HepG2 (cell line): ENCODE measurements at regions not wholly inside any gene's neighbourhood (a gene's known extent, or its start where the extent isn't known, plus 50 kb on each side); places are given as distances from the start of the nearest gene placed in this dataset.
A peak's percentile ranks its signal among the peaks of the same experiment; 100 is the strongest.

Experiments used
- ATAC-seq: fragments of 200-7000 bp; cut with Tn5 transposase; 3 replicates; pipeline ENCODE4 v1.9.1; 2020; ENCODE audit warnings: mild to moderate bottlenecking, moderate library complexity
- BruUV-seq: library from RNA; stranded (reverse); fragments of 400-500 nt; replicated peaks from 2 replicates; lab custom pipeline; 2021; lab: Mats Ljungman, UMichigan
- CTCF ChIA-PET: fragments of 300-600 bp; formaldehyde crosslinking; extraction: SDS; loops from one replicate; lab custom pipeline; 2021; ENCODE audit warnings: low total read pairs, inconsistent platforms, low intra/inter-chr PET ratio; lab: Yijun Ruan, JAX
- POLR2A ChIA-PET: fragments of 350-600 bp; sonication (Branson Sonifier 250); formaldehyde crosslinking; loops from one replicate; lab custom pipeline; 2020; ENCODE audit warnings: antibody characterized with exemption, inconsistent platforms; lab: Yijun Ruan, JAX
- DNase-seq: peaks from one replicate; pipeline ENCODE4 v3.0.0-alpha.2; 2015; ENCODE audit warnings: low spot score
- FAIRE-seq: peaks from 3 replicates; lab custom pipeline; 2011; peaks lifted over from hg19 to GRCh38; lab: Jason Lieb, UNC
- H2AFZ ChIP-seq: one replicate; pipeline ENCODE4 v1.6.1; 2011; ENCODE audit warnings: low read length, inconsistent platforms
- H3K27ac ChIP-seq: fragments of 300-600 bp; 3 replicates; pipeline ENCODE4 v1.8.0; 2011; ENCODE audit warnings: mixed run types, mild to moderate bottlenecking, mixed read lengths, low read length, inconsistent platforms; ENCODE audit not compliant: insufficient read depth; ENCODE audit errors: extremely low read length
- H3K27me3 ChIP-seq, 2 experiments: fragments of 200-600 bp in 1 of 2; 2 replicates in 1 of 2; 3 replicates in 1 of 2; pipeline versions ENCODE4 v1.6.0 to v1.8.0; 2011; ENCODE audit warnings: low read length in 2 of 2, mild to moderate bottlenecking in 2 of 2, moderate library complexity in 2 of 2, inconsistent platforms in 1 of 2; ENCODE audit not compliant: insufficient read depth in 2 of 2, control insufficient read depth in 1 of 2
- H3K36me3 ChIP-seq, 2 experiments: fragments of 200-600 bp in 1 of 2; replicated peaks in 1 of 2; 2 replicates in 1 of 2; 3 replicates in 1 of 2; pipeline versions ENCODE4 v1.5.1 to v1.8.0; 2011; ENCODE audit warnings: low read length in 2 of 2, inconsistent platforms in 1 of 2; ENCODE audit not compliant: insufficient read depth in 2 of 2, control insufficient read depth in 1 of 2
- H3K4me1 ChIP-seq: 2 replicates; pipeline ENCODE4 v1.5.1; 2012; ENCODE audit warnings: low read length, inconsistent platforms; ENCODE audit not compliant: insufficient read depth
- H3K4me2 ChIP-seq: 2 replicates; pipeline ENCODE4 v1.6.0; 2011; ENCODE audit warnings: low read depth, low read length, inconsistent platforms
- H3K4me3 ChIP-seq, 3 experiments: fragments of 200-600 bp in 1 of 3; sonication (generic), shearing (Covaris generic) in 1 of 3; replicated peaks in 1 of 3; 2 replicates each; pipeline ENCODE4 v1.5.1; 2011 to 2016; ENCODE audit warnings: low read length in 3 of 3, inconsistent platforms in 2 of 3, low read depth in 2 of 3, mild to moderate bottlenecking in 2 of 3, control low read depth in 1 of 3, mixed read lengths in 1 of 3; ENCODE audit not compliant: insufficient read depth in 1 of 3
- H3K79me2 ChIP-seq: one replicate; pipeline ENCODE4 v1.6.1; 2011; ENCODE audit warnings: low read length, inconsistent platforms; ENCODE audit not compliant: insufficient read depth
- H3K9ac ChIP-seq: 2 replicates; pipeline ENCODE4 v1.6.0; 2011; ENCODE audit warnings: mild to moderate bottlenecking, low read depth, low read length, inconsistent platforms; ENCODE audit not compliant: insufficient read depth
- H3K9me3 ChIP-seq: 2 replicates; pipeline ENCODE4 v1.5.1; 2012; ENCODE audit warnings: mild to moderate bottlenecking, low read length
- H4K20me1 ChIP-seq: 2 replicates; pipeline ENCODE4 v1.6.0; 2011; ENCODE audit warnings: inconsistent platforms, mild to moderate bottlenecking, low read length, moderate library complexity; ENCODE audit not compliant: insufficient read depth
- CENPX ChIP-seq: sonication (generic); formaldehyde crosslinking; IDR thresholded peaks from 2 replicates; pipeline ENCODE4 v1.9.0; 2021; ENCODE audit warnings: mild to moderate bottlenecking, missing genetic modification reagents, moderate library complexity
- NKX3-1 ChIP-seq: sonication (generic); formaldehyde crosslinking; IDR thresholded peaks from 2 replicates; pipeline ENCODE4 v1.5.0; 2020; ENCODE audit warnings: missing genetic modification reagents
- WGBS: methylation state at CpG from one replicate; pipeline ENCODE4 v1.1.6; 2017; ENCODE audit warnings: low lambda C conversion rate; 5-methylcytosine and 5-hydroxymethylcytosine counted together
- in situ Hi-C: cut with HindIII; loops from 2 replicates; pipeline ENCODE4 v1.10.0; 2017; ENCODE audit warnings: low pct_unique_long_range_greater_than_20kb; ENCODE audit not compliant: extremely low pct_ligation_motif_present
- intact Hi-C: fragments of 100-400 bp; cut with micrococcal nuclease; formaldehyde crosslinking; loops from one replicate; pipeline ENCODE4 v1.10.0; 2022; ENCODE audit not compliant: unreplicated experiment
- TF ChIP-seq, protein P1 (sequence below): sonication (generic); formaldehyde crosslinking; IDR thresholded peaks from 2 replicates; pipeline ENCODE4 v1.5.0; 2020; ENCODE audit warnings: mild to moderate bottlenecking, missing genetic modification reagents, moderate library complexity
- TF ChIP-seq, protein P2 (sequence below): sonication (generic); formaldehyde crosslinking; IDR thresholded peaks from 2 replicates; pipeline ENCODE4 v1.5.1; 2020; ENCODE audit warnings: missing genetic modification reagents, mild to moderate bottlenecking, borderline replicate concordance

DNA sequence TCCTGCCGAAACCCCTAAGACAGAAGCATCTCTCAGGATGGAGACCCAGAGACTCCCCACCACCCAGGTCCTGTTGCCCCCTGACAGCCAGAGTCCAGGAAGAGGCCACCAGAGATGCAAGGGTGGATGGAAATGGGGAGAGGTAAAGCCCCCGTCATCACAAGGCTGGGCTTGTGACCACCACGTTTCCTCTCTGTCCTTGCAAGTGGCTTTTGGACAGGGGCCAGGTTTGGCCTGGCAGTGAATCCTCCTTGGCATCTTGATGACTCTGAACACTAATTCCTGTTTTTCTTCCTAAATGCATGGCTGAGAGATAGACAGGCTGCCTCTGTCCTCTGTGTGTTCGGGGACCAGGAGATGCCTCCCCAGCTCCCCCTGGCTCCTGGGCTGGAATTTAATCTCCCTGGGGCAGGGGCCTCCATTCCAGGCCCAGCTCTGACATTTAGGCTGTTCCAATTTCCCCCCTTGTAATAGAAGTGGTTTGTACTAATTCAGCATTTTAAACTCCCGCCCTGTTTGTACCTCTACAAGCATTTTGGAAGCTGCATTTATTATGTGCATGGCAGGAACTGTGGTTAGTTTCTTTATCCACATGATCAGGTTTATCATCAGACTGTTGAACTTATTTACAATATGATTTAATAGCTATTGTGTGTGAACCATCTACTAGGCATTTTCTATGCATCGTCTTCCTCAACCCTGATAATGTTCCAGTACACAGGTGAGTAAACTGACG lies 116.1 kb upstream of the IRX6 start:
- Histone ChIP-seq H3K9me3 (no peaks in the 10 kb centered on the region), H3K4me2 (no peak overlapping the region), H3K36me3 (no peaks in the 10 kb centered on the region), H3K27me3 (peaks cover 0 to 5% of the 10 kb centered on the region in 2 experiments; a peak in 1 of 5 replicates), H3K27ac (no peak overlapping the region), H2AFZ (no peak overlapping the region), H3K4me3 (no peak overlapping the region)
- no TSS peak for BruUV-seq
- in situ Hi-C loops: no loop called here
- POLR2A ChIA-PET: no interaction called here
- TF ChIP-seq CENPX (CRISPR knock-in tag): no peak
- no peak for TF ChIP-seq NKX3-1 (CRISPR knock-in tag)
- TF ChIP-seq, protein P1, sequence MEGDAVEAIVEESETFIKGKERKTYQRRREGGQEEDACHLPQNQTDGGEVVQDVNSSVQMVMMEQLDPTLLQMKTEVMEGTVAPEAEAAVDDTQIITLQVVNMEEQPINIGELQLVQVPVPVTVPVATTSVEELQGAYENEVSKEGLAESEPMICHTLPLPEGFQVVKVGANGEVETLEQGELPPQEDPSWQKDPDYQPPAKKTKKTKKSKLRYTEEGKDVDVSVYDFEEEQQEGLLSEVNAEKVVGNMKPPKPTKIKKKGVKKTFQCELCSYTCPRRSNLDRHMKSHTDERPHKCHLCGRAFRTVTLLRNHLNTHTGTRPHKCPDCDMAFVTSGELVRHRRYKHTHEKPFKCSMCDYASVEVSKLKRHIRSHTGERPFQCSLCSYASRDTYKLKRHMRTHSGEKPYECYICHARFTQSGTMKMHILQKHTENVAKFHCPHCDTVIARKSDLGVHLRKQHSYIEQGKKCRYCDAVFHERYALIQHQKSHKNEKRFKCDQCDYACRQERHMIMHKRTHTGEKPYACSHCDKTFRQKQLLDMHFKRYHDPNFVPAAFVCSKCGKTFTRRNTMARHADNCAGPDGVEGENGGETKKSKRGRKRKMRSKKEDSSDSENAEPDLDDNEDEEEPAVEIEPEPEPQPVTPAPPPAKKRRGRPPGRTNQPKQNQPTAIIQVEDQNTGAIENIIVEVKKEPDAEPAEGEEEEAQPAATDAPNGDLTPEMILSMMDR (CRISPR knock-in tag): peak; percentile 10; the same call in 1 of the 2 replicates
- TF ChIP-seq, all 625 proteins: peak for 1
- H3K4me1 ChIP-seq: no peaks in the 10 kb centered on the region
- H4K20me1 ChIP-seq: no peaks in the 10 kb centered on the region
- H3K9ac ChIP-seq: no peak overlapping the region
- CTCF ChIA-PET: no interaction called here
- FAIRE-seq (no peak), ATAC-seq (no peak), DNase-seq (no peak)
- H3K79me2 ChIP-seq: no peaks in the 10 kb centered on the region
- 30% methylated on average over 7 of the region's 7 CpGs for WGBS
- intact Hi-C loops: no loop called here

DNA sequence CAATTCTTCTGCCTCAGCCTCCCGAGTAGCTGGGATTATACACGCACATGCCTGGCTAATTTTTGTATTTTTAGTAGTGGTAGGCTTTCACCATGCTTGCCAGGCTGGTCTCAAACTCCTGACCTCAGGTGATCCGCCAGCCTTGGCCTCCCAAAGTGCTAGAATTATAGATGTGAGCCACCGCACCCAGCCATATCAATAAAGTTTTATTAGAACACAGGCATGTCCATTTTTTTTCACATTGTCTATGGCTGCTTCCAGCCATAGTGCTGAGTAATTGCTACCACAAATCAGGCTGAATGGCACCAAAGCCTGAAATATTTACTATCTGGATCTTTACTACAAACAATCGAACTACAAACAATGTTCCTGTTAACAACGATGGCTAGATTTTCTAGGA lies 114.4 kb upstream of the IRX6 start:
- no peaks in the 10 kb centered on the region for H3K9me3 ChIP-seq
- H3K4me3 ChIP-seq: no peak overlapping the region
- POLR2A ChIA-PET: no interaction called here
- in situ Hi-C loops: no loop called here
- 10% methylated on average over 6 of the region's 6 CpGs for WGBS
- H3K9ac ChIP-seq: no peak overlapping the region
- no peaks in the 10 kb centered on the region for H3K36me3 ChIP-seq
- no peak overlapping the region for H3K4me2 ChIP-seq
- CTCF ChIA-PET: no interaction called here
- DNase-seq (no peak), ATAC-seq (no peak), FAIRE-seq (no peak)
- H3K79me2 ChIP-seq: no peaks in the 10 kb centered on the region
- no peak overlapping the region for H2AFZ ChIP-seq
- intact Hi-C loops: no loop called here
- H3K27ac ChIP-seq: no peak overlapping the region
- peaks cover 0 to 5% of the 10 kb centered on the region in 2 experiments; a peak in 1 of 5 replicates for H3K27me3 ChIP-seq
- BruUV-seq: no TSS peak
- H3K4me1 ChIP-seq: no peaks in the 10 kb centered on the region
- no peaks in the 10 kb centered on the region for H4K20me1 ChIP-seq
- TF ChIP-seq, protein P2, sequence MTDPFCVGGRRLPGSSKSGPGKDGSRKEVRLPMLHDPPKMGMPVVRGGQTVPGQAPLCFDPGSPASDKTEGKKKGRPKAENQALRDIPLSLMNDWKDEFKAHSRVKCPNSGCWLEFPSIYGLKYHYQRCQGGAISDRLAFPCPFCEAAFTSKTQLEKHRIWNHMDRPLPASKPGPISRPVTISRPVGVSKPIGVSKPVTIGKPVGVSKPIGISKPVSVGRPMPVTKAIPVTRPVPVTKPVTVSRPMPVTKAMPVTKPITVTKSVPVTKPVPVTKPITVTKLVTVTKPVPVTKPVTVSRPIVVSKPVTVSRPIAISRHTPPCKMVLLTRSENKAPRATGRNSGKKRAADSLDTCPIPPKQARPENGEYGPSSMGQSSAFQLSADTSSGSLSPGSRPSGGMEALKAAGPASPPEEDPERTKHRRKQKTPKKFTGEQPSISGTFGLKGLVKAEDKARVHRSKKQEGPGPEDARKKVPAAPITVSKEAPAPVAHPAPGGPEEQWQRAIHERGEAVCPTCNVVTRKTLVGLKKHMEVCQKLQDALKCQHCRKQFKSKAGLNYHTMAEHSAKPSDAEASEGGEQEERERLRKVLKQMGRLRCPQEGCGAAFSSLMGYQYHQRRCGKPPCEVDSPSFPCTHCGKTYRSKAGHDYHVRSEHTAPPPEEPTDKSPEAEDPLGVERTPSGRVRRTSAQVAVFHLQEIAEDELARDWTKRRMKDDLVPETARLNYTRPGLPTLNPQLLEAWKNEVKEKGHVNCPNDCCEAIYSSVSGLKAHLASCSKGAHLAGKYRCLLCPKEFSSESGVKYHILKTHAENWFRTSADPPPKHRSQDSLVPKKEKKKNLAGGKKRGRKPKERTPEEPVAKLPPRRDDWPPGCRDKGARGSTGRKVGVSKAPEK: no peak
